OCI-LY7 (cell line): ENCODE measurements at regions not wholly inside any gene's neighbourhood (a gene's known extent, or its start where the extent isn't known, plus 50 kb on each side); places are given as distances from the start of the nearest gene placed in this dataset.

Experiments
- BruUV-seq: library from RNA; stranded (reverse); fragments of 400-500 nt; replicated peaks from 2 replicates; lab custom pipeline; 2021; lab: Mats Ljungman, UMichigan
- CTCF ChIA-PET: fragments of 300-600 bp; sonication (Branson Sonifier 250); formaldehyde crosslinking; loops from one replicate; lab custom pipeline; 2022; ENCODE audit warnings: antibody characterized with exemption; ENCODE audit not compliant: unreplicated experiment; lab: Charles Lee
- POLR2A ChIA-PET: fragments of 300-600 bp; sonication (Branson Sonifier 250); formaldehyde crosslinking; loops from one replicate; lab custom pipeline; 2022; ENCODE audit warnings: antibody characterized with exemption; lab: Charles Lee
- DNase-seq: peaks from one replicate; pipeline ENCODE4 v3.0.0-alpha.2; 2015; ENCODE audit warnings: low spot score
- H2AFZ ChIP-seq: fragments of 200-600 bp; sonication (generic), shearing (Covaris generic); 2 replicates; pipeline ENCODE4 v1.6.1; 2014; ENCODE audit warnings: mild to moderate bottlenecking, antibody characterized with exemption, low read length, moderate library complexity
- H3K27ac ChIP-seq: fragments of 200-600 bp; sonication (generic); 2 replicates; pipeline ENCODE4 v1.5.1; 2014; ENCODE audit warnings: mixed run types, low read depth, mild to moderate bottlenecking, moderate library complexity, low read length, inconsistent platforms; ENCODE audit not compliant: poor library complexity, severe bottlenecking
- H3K36me3 ChIP-seq: fragments of 200-600 bp; sonication (generic); 2 replicates; pipeline ENCODE4 v1.6.1; 2014; ENCODE audit warnings: mild to moderate bottlenecking, antibody characterized with exemption, low read length, moderate library complexity, mixed read lengths; ENCODE audit not compliant: insufficient read depth
- H3K4me1 ChIP-seq: fragments of 200-600 bp; sonication (generic); 2 replicates; pipeline ENCODE4 v1.5.1; 2014; ENCODE audit warnings: mild to moderate bottlenecking, low read length; ENCODE audit not compliant: insufficient read depth, poor library complexity, severe bottlenecking
- H3K4me2 ChIP-seq: fragments of 200-600 bp; sonication (generic); 2 replicates; pipeline ENCODE4 v1.6.1; 2014; ENCODE audit warnings: mild to moderate bottlenecking, low read length
- H3K4me3 ChIP-seq: fragments of 200-600 bp; sonication (generic); 2 replicates; pipeline ENCODE4 v1.5.1; 2014; ENCODE audit warnings: mild to moderate bottlenecking, low read depth, low read length; ENCODE audit not compliant: poor library complexity, severe bottlenecking
- H3K79me2 ChIP-seq: fragments of 200-600 bp; sonication (generic); 2 replicates; pipeline ENCODE4 v1.6.1; 2016; ENCODE audit warnings: low read depth, mild to moderate bottlenecking, low read length, moderate library complexity, mixed read lengths; ENCODE audit not compliant: insufficient read depth
- H3K9me2 ChIP-seq: fragments of 200-600 bp; sonication (generic); 2 replicates; pipeline ENCODE4 v1.6.1; 2016; ENCODE audit warnings: mild to moderate bottlenecking, low read length, mixed read lengths; ENCODE audit not compliant: insufficient read depth
- H3K9me3 ChIP-seq: fragments of 200-600 bp; sonication (generic); 2 replicates; pipeline ENCODE4 v1.6.1; 2014; ENCODE audit warnings: mild to moderate bottlenecking, mixed run types, low read length, mixed read lengths
- H4K20me1 ChIP-seq: fragments of 200-600 bp; sonication (generic); 2 replicates; pipeline ENCODE4 v1.6.1; 2014; ENCODE audit warnings: mild to moderate bottlenecking, antibody characterized with exemption, low read length, moderate library complexity, mixed read lengths; ENCODE audit not compliant: insufficient read depth
- EZH2phosphoT487 ChIP-seq: fragments of 200-600 bp; sonication (generic); IDR thresholded peaks from 2 replicates; pipeline ENCODE4 v1.6.1; 2018; ENCODE audit warnings: low read depth, borderline replicate concordance, mild to moderate bottlenecking, mixed run types, antibody characterized with exemption, low read length, moderate library complexity, mixed read lengths
- intact Hi-C: fragments of 100-400 bp; cut with micrococcal nuclease; formaldehyde crosslinking; loops from one replicate; pipeline ENCODE4 v1.10.0; 2022; ENCODE audit not compliant: unreplicated experiment
- TF ChIP-seq, protein P1 (sequence below): fragments of 200-600 bp; sonication (generic); conservative IDR thresholded peaks from 2 replicates; pipeline ENCODE4 v1.5.1; 2014; ENCODE audit warnings: mild to moderate bottlenecking, antibody characterized with exemption, low read length, moderate library complexity, mixed read lengths

DNA sequence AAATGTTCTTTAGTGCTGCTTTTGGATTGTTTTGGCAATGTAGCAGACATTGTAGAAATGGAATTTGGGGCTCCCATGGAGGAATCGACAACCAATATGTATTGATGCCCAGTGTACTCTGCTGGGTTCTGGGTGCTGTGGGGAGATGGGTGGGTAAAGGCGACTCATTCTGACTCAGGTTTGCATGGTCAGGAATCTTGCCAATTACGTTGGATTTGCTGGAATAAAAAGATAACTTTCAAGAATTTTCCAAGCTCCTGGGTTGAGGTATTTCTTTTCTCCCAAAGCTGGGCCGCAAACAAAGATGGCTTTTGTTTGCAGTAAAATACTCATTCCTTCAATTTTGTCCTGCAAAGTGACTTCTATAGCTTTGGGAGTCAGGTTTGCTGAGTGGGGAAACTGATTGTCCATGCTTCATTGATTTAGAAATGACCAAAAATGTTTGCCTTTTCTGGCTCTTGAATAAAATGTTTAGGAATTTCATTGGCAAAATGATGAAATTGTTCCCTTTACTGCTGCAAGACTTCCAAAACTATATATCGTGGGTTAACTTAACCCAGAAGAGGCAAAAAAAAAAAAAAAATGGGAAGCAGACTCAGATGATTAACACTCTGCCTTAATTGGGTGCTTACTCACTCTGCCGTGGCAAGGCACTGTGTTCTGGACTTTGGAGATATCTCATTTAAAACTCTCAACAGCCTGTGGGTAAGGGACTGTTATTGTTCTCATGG lies 57.0 kb downstream of the RTL9 start:
- Histone ChIP-seq H4K20me1 (no peaks in the 10 kb centered on the region), H3K4me3 (no peak overlapping the region), H3K4me1 (peaks cover 3% of the 10 kb centered on the region), H3K4me2 (no peak overlapping the region), H3K36me3 (no peaks in the 10 kb centered on the region), H3K27ac (no peak overlapping the region), H3K9me3 (no peaks in the 10 kb centered on the region), H3K79me2 (no peaks in the 10 kb centered on the region), H3K9me2 (no peaks in the 10 kb centered on the region), H2AFZ (no peak overlapping the region)
- intact Hi-C loops: no loop called here
- BruUV-seq: no TSS peak
- ChIA-PET CTCF (no interaction called here), POLR2A (interaction anchor here (1.9 kb wide), 1 partner anchor 9 kb away, joined by 3 read pairs; no protein-coding TSS in a partner anchor)
- no peak for DNase-seq
- TF ChIP-seq, protein P1, sequence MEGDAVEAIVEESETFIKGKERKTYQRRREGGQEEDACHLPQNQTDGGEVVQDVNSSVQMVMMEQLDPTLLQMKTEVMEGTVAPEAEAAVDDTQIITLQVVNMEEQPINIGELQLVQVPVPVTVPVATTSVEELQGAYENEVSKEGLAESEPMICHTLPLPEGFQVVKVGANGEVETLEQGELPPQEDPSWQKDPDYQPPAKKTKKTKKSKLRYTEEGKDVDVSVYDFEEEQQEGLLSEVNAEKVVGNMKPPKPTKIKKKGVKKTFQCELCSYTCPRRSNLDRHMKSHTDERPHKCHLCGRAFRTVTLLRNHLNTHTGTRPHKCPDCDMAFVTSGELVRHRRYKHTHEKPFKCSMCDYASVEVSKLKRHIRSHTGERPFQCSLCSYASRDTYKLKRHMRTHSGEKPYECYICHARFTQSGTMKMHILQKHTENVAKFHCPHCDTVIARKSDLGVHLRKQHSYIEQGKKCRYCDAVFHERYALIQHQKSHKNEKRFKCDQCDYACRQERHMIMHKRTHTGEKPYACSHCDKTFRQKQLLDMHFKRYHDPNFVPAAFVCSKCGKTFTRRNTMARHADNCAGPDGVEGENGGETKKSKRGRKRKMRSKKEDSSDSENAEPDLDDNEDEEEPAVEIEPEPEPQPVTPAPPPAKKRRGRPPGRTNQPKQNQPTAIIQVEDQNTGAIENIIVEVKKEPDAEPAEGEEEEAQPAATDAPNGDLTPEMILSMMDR: no peak
- TF ChIP-seq EZH2phosphoT487: no peak

DNA sequence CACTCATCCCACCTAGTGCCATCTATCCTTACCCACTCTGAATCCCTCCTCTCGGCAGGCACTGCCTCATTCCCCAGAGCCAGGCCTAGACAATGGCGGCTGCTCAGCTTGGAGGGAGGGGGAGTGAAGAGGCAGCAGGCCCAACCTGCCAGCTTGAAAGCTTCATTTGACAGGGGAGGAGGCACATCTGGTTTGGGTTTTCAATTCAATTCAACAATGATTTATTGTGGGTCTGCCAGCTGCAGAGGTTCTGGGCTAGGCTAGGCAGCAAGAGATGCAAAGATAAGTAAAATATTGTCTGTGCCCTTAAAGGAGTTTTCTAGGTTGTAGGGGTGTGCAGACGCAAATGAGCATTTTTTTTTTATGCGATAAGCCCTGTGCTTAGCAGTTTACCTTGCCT lies 58.5 kb downstream of the RTL9 start:
- Histone ChIP-seq H3K9me3 (no peaks in the 10 kb centered on the region), H3K4me3 (no peak overlapping the region), H2AFZ (no peak overlapping the region), H3K27ac (no peak overlapping the region), H3K79me2 (no peaks in the 10 kb centered on the region), H4K20me1 (no peaks in the 10 kb centered on the region), H3K4me1 (peaks cover 3% of the 10 kb centered on the region), H3K4me2 (no peak overlapping the region), H3K9me2 (no peaks in the 10 kb centered on the region), H3K36me3 (no peaks in the 10 kb centered on the region)
- ChIA-PET CTCF (interaction anchor here (0.6 kb wide), 1 partner anchor 257 kb away, joined by 3 read pairs; no protein-coding TSS in a partner anchor), POLR2A (no interaction called here)
- no TSS peak for BruUV-seq
- intact Hi-C loops: no loop called here
- DNase-seq: no peak
- TF ChIP-seq, protein P1: no peak
- no peak for TF ChIP-seq EZH2phosphoT487
